GM12801 (cell line): ENCODE measurements at regions not wholly inside any gene's neighbourhood (a gene's known extent, or its start where the extent isn't known, plus 50 kb on each side); places are given as distances from the start of the nearest gene placed in this dataset.

Experiments
- CTCF ChIP-seq: IDR thresholded peaks from one replicate; pipeline ENCODE4 v1.5.1; 2011; ENCODE audit warnings: control low read depth; ENCODE audit not compliant: insufficient read length; ENCODE audit errors: extremely low read depth

- no peak for TF ChIP-seq CTCF
Observed at GRCh38 chr12:92442782-92443181, 260.0 kb upstream of the PLEKHG7 start.

- no peak for TF ChIP-seq CTCF
Observed at GRCh38 chr12:92440072-92440471, 262.7 kb upstream of the PLEKHG7 start.

DNA sequence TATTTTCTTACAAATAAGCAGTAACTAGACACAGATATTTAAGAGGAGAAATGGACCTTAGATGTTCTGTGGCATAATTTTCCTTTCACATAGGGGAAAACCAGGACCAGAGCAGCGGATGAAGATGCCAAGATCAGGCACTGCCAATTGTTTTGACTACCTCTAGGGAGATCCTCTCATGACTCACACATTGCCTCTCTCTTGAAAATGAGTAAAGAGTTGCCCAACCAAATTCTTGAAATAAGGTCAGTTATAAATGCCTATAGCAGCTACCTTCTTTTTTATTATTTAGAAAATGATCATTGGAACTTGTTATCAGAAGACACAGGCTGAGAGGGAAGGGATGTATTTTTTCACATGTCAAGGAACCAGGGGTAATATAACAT is 263.4 kb upstream of the PLEKHG7 start:
- no peak for TF ChIP-seq CTCF

GRCh38 chr12:92438641-92439419 is 264.0 kb upstream of the PLEKHG7 start:
- no peak for TF ChIP-seq CTCF

- no peak for TF ChIP-seq CTCF
Observed at GRCh38 chr12:92437452-92437851, 265.3 kb upstream of the PLEKHG7 start.

DNA sequence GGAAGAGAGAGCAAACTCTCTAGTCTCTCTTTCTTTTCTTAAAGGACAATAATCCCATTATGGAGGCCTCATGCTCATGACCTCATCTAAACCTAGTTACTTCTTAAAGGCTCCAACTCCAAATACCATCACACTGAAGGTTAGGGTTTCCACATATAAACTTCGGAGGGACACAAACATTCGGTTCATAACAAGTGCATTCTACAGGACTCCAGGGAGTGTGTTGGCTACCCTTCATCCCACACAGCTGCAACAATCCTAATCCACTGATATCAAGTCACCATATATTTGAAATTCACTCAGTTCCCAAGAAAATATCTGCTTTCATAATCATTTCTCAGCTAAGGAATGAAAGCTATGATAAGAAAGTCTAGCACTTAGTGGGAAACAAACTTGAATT is 265.9 kb upstream of the PLEKHG7 start:
- TF ChIP-seq CTCF, result no peak

- TF ChIP-seq CTCF, result no peak
Observed at GRCh38 chr12:92434607-92435025, 268.2 kb upstream of the PLEKHG7 start.
